PC-3 (cell line): ENCODE measurements at regions not wholly inside any gene's neighbourhood (a gene's known extent, or its start where the extent isn't known, plus 50 kb on each side); places are given as distances from the start of the nearest gene placed in this dataset.

Experiments
- CTCF ChIP-seq: fragments of 300-600 bp; sonication (generic); conservative IDR thresholded peaks from 2 replicates; pipeline ENCODE4 v1.5.1; 2017; ENCODE audit warnings: antibody characterized with exemption, low read depth, mild to moderate bottlenecking, low read length
- EZH2 ChIP-seq: fragments of 300-600 bp; sonication (generic); IDR thresholded peaks from one replicate; pipeline ENCODE4 v1.6.1; 2017; ENCODE audit warnings: antibody characterized with exemption, mild to moderate bottlenecking, low read length; ENCODE audit not compliant: unreplicated experiment
- EZH2phosphoT487 ChIP-seq: fragments of 300-600 bp; sonication (generic); IDR thresholded peaks from 2 replicates; pipeline ENCODE4 v1.6.1; 2018; ENCODE audit warnings: mild to moderate bottlenecking, antibody characterized with exemption, low read length, borderline replicate concordance

GRCh38 chr5:136905571-136905970 lies 540.2 kb upstream of the TRPC7 start:
- TF ChIP-seq CTCF (no peak), EZH2 (no peak), EZH2phosphoT487 (no peak)
